PC-3 (cell line): ENCODE measurements at regions not wholly inside any gene's neighbourhood (a gene's known extent, or its start where the extent isn't known, plus 50 kb on each side); places are given as distances from the start of the nearest gene placed in this dataset.

Source experiments
- ATAC-seq: fragments of 200-7000 bp; cut with Tn5 transposase; 2 replicates; pipeline ENCODE4 v1.9.1; 2020; ENCODE audit warnings: mild to moderate bottlenecking, moderate library complexity
- BruUV-seq: library from RNA; stranded (reverse); fragments of 400-500 nt; replicated peaks from 2 replicates; lab custom pipeline; 2021; lab: Mats Ljungman, UMichigan
- CTCF ChIA-PET: fragments of 300-600 bp; sonication (Branson Sonifier 250); formaldehyde crosslinking; loops from one replicate; lab custom pipeline; 2022; ENCODE audit warnings: antibody characterized with exemption; lab: Charles Lee
- POLR2A ChIA-PET: fragments of 300-600 bp; sonication (Branson Sonifier 250); formaldehyde crosslinking; loops from one replicate; lab custom pipeline; 2022; ENCODE audit warnings: antibody characterized with exemption; ENCODE audit not compliant: unreplicated experiment; lab: Charles Lee
- DNase-seq: peaks from one replicate; pipeline ENCODE4 v3.0.0-alpha.2; 2015
- H2AFZ ChIP-seq: fragments of 300-600 bp; sonication (generic); 2 replicates; pipeline ENCODE4 v1.6.0; 2016; ENCODE audit warnings: antibody characterized with exemption, low read length
- H3F3A ChIP-seq: fragments of 300-600 bp; sonication (generic); one replicate; pipeline ENCODE4 v1.6.0; 2017; ENCODE audit warnings: antibody characterized with exemption, low read length, control low read depth, mild to moderate bottlenecking; ENCODE audit not compliant: unreplicated experiment
- H3K27ac ChIP-seq: fragments of 300-600 bp; sonication (generic); 2 replicates; pipeline ENCODE4 v1.5.1; 2016; ENCODE audit warnings: mild to moderate bottlenecking, low read length
- H3K27me3 ChIP-seq: fragments of 300-600 bp; sonication (generic); 2 replicates; pipeline ENCODE4 v1.6.1; 2016; ENCODE audit warnings: low read length, mixed read lengths
- H3K36me3 ChIP-seq: fragments of 300-600 bp; sonication (generic); 2 replicates; pipeline ENCODE4 v1.6.1; 2016; ENCODE audit warnings: low read depth, mixed run types, low read length, mixed read lengths
- H3K4me1 ChIP-seq: fragments of 300-600 bp; sonication (generic); 2 replicates; pipeline ENCODE4 v1.5.1; 2016; ENCODE audit warnings: low read length; ENCODE audit not compliant: insufficient read depth
- H3K4me2 ChIP-seq: fragments of 300-600 bp; sonication (generic); 2 replicates; pipeline ENCODE4 v1.6.0; 2016; ENCODE audit warnings: low read length
- H3K4me3 ChIP-seq: fragments of 300-600 bp; sonication (generic); 2 replicates; pipeline ENCODE4 v1.5.1; 2016; ENCODE audit warnings: mild to moderate bottlenecking, low read length, mixed read lengths
- H3K79me2 ChIP-seq: fragments of 300-600 bp; sonication (generic); 2 replicates; pipeline ENCODE4 v1.6.1; 2017; ENCODE audit warnings: low read length, mixed read lengths
- H3K9ac ChIP-seq: fragments of 300-600 bp; sonication (generic); 2 replicates; pipeline ENCODE4 v1.6.0; 2016; ENCODE audit warnings: mild to moderate bottlenecking, low read length
- H3K9me2 ChIP-seq: fragments of 300-600 bp; sonication (generic); replicated peaks from 2 replicates; pipeline ENCODE4 v1.6.1; 2016; ENCODE audit warnings: mixed run types, low read length, mixed read lengths
- H3K9me3 ChIP-seq: fragments of 300-600 bp; sonication (generic); 2 replicates; pipeline ENCODE4 v1.6.1; 2016; ENCODE audit warnings: low read length, mixed read lengths
- H4K20me1 ChIP-seq: fragments of 300-600 bp; sonication (generic); 2 replicates; pipeline ENCODE4 v1.6.1; 2016; ENCODE audit warnings: low read length, mixed read lengths
- EZH2 ChIP-seq: fragments of 300-600 bp; sonication (generic); IDR thresholded peaks from one replicate; pipeline ENCODE4 v1.6.1; 2017; ENCODE audit warnings: antibody characterized with exemption, mild to moderate bottlenecking, low read length; ENCODE audit not compliant: unreplicated experiment
- EZH2phosphoT487 ChIP-seq: fragments of 300-600 bp; sonication (generic); IDR thresholded peaks from 2 replicates; pipeline ENCODE4 v1.6.1; 2018; ENCODE audit warnings: mild to moderate bottlenecking, antibody characterized with exemption, low read length, borderline replicate concordance
- intact Hi-C: fragments of 100-400 bp; cut with micrococcal nuclease; formaldehyde crosslinking; loops from 2 replicates; pipeline ENCODE4 v1.9.0; 2023
- TF ChIP-seq, protein P1 (sequence below): fragments of 300-600 bp; sonication (generic); conservative IDR thresholded peaks from 2 replicates; pipeline ENCODE4 v1.5.1; 2017; ENCODE audit warnings: antibody characterized with exemption, low read depth, mild to moderate bottlenecking, low read length

DNA sequence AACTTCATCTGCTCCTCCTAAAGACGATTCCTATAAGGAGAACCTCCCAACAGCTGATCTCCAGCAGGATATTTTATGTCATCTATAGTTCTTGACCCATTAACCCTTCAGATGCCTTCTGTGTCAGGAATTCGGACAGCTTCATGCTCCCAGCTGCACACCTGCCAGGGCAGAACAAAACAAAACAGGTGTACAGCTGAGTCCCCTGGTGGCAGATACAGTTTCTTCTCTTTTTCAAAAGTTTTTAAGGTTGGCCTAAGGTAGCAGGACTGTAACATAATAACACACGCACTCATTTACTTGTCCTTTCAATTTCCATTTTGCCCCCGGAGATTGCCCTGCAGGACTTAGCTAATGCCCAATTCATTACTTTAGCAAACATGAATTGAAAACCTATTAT is 218.3 kb downstream of the S1PR1 start:
- H2AFZ ChIP-seq: no peak overlapping the region
- H3K27me3 ChIP-seq: peaks cover 55% of the 10 kb centered on the region
- no TSS peak for BruUV-seq
- no peaks in the 10 kb centered on the region for H3K36me3 ChIP-seq
- ChIA-PET POLR2A (no interaction called here), CTCF (interaction anchor here (0.5 to 0.7 kb wide), 2 partner anchors 73 to 146 kb away, joined by 3 read pairs; no protein-coding TSS in a partner anchor)
- DNase-seq (no peak), ATAC-seq (no peak)
- TF ChIP-seq, protein P1, sequence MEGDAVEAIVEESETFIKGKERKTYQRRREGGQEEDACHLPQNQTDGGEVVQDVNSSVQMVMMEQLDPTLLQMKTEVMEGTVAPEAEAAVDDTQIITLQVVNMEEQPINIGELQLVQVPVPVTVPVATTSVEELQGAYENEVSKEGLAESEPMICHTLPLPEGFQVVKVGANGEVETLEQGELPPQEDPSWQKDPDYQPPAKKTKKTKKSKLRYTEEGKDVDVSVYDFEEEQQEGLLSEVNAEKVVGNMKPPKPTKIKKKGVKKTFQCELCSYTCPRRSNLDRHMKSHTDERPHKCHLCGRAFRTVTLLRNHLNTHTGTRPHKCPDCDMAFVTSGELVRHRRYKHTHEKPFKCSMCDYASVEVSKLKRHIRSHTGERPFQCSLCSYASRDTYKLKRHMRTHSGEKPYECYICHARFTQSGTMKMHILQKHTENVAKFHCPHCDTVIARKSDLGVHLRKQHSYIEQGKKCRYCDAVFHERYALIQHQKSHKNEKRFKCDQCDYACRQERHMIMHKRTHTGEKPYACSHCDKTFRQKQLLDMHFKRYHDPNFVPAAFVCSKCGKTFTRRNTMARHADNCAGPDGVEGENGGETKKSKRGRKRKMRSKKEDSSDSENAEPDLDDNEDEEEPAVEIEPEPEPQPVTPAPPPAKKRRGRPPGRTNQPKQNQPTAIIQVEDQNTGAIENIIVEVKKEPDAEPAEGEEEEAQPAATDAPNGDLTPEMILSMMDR: peak; percentile 19; the same call in 1 of the 2 replicates
- TF ChIP-seq EZH2phosphoT487: no peak
- H4K20me1 ChIP-seq: no peaks in the 10 kb centered on the region
- H3K4me1 ChIP-seq: no peaks in the 10 kb centered on the region
- no peaks in the 10 kb centered on the region for H3K9me2 ChIP-seq
- H3K4me3 ChIP-seq: no peak overlapping the region
- H3K9me3 ChIP-seq: no peaks in the 10 kb centered on the region
- intact Hi-C loops: no loop called here
- H3K4me2 ChIP-seq: no peak overlapping the region
- no peaks in the 10 kb centered on the region for H3F3A ChIP-seq
- H3K79me2 ChIP-seq: no peaks in the 10 kb centered on the region
- H3K9ac ChIP-seq: no peak overlapping the region
- no peak overlapping the region for H3K27ac ChIP-seq

DNA sequence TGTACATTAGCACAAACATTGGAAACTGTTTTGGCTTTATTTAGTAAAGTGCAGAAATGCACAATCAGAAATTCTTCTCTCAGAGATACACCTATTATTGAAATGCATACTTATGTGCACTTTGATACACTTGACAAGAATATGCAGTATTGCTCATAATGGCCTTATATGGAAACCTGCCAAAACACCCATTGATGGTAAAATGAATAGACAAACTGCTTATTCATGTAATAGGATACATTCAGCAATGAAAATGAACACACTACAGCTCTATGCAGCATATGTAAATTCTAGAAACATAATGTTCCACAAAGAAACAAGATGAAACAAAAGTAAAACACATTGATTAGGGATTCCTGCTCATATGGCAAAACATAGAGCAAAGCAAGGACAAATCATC is 223.9 kb downstream of the S1PR1 start:
- Histone ChIP-seq H3F3A (no peaks in the 10 kb centered on the region), H3K4me1 (peaks cover 6% of the 10 kb centered on the region; the same call in 1 of the 2 replicates), H3K79me2 (no peaks in the 10 kb centered on the region), H3K9me2 (no peaks in the 10 kb centered on the region), H3K9ac (no peak overlapping the region), H3K4me3 (no peak overlapping the region), H3K9me3 (no peaks in the 10 kb centered on the region), H3K36me3 (no peaks in the 10 kb centered on the region), H3K4me2 (no peak overlapping the region), H3K27me3 (peaks cover 28% of the 10 kb centered on the region), H2AFZ (no peak overlapping the region), H4K20me1 (no peaks in the 10 kb centered on the region), H3K27ac (no peak overlapping the region)
- DNase-seq (peak; percentile 61), ATAC-seq (no peak)
- BruUV-seq: no TSS peak
- ChIA-PET CTCF (no interaction called here), POLR2A (no interaction called here)
- TF ChIP-seq, protein P1: no peak
- TF ChIP-seq EZH2 (no peak), EZH2phosphoT487 (no peak)
- intact Hi-C loops: no loop called here

DNA sequence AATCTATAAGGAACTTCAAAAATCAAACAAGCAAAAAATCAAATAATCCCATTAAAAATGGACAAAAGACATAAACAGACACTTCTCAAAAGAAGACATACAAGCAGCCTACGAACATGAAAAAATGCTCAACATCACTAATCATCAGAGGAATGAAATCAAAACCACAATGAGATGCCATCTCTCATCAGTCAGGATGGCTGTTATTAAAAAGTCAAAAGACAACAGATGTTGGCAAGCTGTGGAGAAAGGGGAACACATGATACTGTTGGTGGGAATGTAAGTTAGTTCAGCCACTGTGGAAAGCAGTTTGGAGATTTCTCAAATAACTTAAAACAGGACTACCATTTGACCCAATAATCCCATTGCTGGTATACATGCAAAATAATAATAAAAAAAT is 226.4 kb downstream of the S1PR1 start:
- peaks cover 11% of the 10 kb centered on the region; the same call in 1 of the 2 replicates for H3K27me3 ChIP-seq
- intact Hi-C loops: no loop called here
- H3K9me3 ChIP-seq: no peaks in the 10 kb centered on the region
- ChIA-PET CTCF (no interaction called here), POLR2A (no interaction called here)
- H4K20me1 ChIP-seq: no peaks in the 10 kb centered on the region
- H3K4me3 ChIP-seq: no peak overlapping the region
- peaks cover 6% of the 10 kb centered on the region; the same call in 1 of the 2 replicates for H3K4me1 ChIP-seq
- H3F3A ChIP-seq: no peaks in the 10 kb centered on the region
- no peaks in the 10 kb centered on the region for H3K36me3 ChIP-seq
- no peak overlapping the region for H3K4me2 ChIP-seq
- no peak for DNase-seq
- H3K9ac ChIP-seq: no peak overlapping the region
- ATAC-seq: no peak
- no peak overlapping the region for H3K27ac ChIP-seq
- H2AFZ ChIP-seq: no peak overlapping the region
- TF ChIP-seq, protein P1: no peak
- TF ChIP-seq EZH2phosphoT487 (no peak), EZH2 (no peak)
- H3K9me2 ChIP-seq: no peaks in the 10 kb centered on the region
- H3K79me2 ChIP-seq: no peaks in the 10 kb centered on the region
- no TSS peak for BruUV-seq
